ENCODE measurements at regions not wholly inside any gene's neighbourhood (a gene's known extent, or its start where the extent isn't known, plus 50 kb on each side); places are given as distances from the start of the nearest gene placed in this dataset.

DNA sequence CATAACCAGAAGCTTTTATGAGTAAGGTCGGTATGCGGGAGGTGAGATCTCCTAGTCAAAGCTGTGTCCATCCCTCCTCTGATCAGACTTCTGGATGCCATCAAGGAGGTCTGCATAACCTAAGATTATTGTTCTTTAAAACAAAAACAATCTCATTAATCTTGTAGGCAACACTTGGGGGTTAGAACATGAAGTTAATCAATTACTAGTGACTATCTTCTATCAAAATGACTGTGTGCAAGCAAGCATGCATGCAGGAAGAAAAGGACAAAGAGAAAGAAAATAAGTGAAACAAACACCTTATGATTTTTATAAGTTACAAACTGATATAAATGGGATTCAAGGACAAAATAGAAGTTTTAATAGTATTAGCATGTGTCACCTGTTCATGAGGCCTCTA is 2435.9 kb upstream of the PCDH20 start:
- H3K27ac Mint-ChIP-seq: no peak overlapping the region
- TF ChIP-seq, protein P1, sequence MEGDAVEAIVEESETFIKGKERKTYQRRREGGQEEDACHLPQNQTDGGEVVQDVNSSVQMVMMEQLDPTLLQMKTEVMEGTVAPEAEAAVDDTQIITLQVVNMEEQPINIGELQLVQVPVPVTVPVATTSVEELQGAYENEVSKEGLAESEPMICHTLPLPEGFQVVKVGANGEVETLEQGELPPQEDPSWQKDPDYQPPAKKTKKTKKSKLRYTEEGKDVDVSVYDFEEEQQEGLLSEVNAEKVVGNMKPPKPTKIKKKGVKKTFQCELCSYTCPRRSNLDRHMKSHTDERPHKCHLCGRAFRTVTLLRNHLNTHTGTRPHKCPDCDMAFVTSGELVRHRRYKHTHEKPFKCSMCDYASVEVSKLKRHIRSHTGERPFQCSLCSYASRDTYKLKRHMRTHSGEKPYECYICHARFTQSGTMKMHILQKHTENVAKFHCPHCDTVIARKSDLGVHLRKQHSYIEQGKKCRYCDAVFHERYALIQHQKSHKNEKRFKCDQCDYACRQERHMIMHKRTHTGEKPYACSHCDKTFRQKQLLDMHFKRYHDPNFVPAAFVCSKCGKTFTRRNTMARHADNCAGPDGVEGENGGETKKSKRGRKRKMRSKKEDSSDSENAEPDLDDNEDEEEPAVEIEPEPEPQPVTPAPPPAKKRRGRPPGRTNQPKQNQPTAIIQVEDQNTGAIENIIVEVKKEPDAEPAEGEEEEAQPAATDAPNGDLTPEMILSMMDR (IDR thresholded peaks at IDR 0.05): no peak
- no peaks in the 10 kb centered on the region for H3K4me1 Mint-ChIP-seq (ENCODE audit: low read depth)
- no peak for ATAC-seq (ENCODE audit: poor library complexity)
- Histone ChIP-seq H3K9me3 (ENCODE audit: control insufficient read depth in 1 of 2, insufficient read depth in 1 of 2, low read length in 2 of 2) (no peaks in the 10 kb centered on the region), H3K4me3 (ENCODE audit: low read length) (no peak overlapping the region), H3K27me3 (ENCODE audit: control insufficient read depth in 1 of 2, insufficient read depth in 2 of 2, low read length in 2 of 2) (no peaks in the 10 kb centered on the region), H3K4me1 (ENCODE audit: insufficient read depth, low read length) (no peaks in the 10 kb centered on the region), H3K36me3 (ENCODE audit: insufficient read depth, low read length) (no peaks in the 10 kb centered on the region), H3K27ac (ENCODE audit: low read depth in 1 of 2, low read length in 2 of 2) (no peak overlapping the region)
- no peaks in the 10 kb centered on the region for H3K36me3 Mint-ChIP-seq (ENCODE audit: low read depth)
- ChIA-PET POLR2A (no interaction called here), CTCF (no interaction called here)
- intact Hi-C loops (cut with DNase I, micrococcal nuclease): no loop called here
- no peaks in the 10 kb centered on the region for H3K27me3 Mint-ChIP-seq
- no peaks in the 10 kb centered on the region for H3K9me3 Mint-ChIP-seq
- H3K4me3 Mint-ChIP-seq: no peak overlapping the region
- no peak for DNase-seq

DNA sequence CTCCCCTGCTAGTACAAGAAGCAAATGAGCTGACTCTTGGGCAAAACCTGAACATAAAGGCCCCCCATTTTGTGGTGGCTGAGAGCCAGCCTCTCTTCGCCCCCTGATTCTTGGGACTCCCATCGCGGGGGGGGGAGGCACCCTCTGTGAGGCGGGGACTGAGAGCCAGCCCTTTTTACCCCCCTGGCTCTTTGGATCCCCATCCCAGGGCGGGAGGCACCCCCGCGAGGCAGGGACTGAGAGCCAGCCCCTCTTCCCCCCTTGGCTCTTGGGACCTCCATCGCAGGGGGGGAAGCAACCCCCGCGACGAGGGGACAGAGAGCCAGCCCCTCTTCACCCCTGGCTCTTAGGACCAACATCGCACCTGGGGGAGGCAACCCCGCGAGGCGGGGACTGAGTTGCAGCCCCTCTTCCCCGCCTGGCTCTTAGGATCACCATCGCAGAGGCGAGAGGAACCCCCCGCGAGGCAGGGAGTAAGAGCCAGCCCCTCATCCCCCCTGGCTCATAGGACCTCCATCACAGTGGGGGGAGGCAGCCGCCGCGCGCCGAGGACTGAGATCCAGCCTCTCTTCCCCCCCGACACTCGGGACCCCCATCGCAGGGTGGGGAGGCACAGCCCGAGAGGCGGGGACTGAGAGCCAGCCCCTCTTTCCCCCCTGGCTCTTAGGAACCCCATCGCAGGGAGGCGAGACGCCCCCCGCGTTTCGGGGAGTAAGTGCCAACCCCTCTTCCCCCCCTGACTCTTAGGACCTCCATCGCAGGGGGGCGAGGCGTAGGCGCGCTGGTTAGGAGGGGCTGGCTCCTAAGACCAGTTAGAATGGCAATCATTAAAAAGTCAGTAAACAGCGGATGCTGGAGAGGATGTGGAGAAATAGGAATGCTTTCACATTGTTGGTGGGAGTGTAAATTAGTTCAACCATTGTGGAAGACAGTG is 2428.4 kb upstream of the PCDH20 start:
- CTCF ChIA-PET: no interaction called here
- Histone ChIP-seq H3K4me1 (ENCODE audit: insufficient read depth, low read length) (no peaks in the 10 kb centered on the region), H3K36me3 (ENCODE audit: insufficient read depth, low read length) (no peaks in the 10 kb centered on the region), H3K4me3 (ENCODE audit: low read length) (no peak overlapping the region), H3K27me3 (ENCODE audit: control insufficient read depth in 1 of 2, insufficient read depth in 2 of 2, low read length in 2 of 2) (no peaks in the 10 kb centered on the region), H3K9me3 (ENCODE audit: control insufficient read depth in 1 of 2, insufficient read depth in 1 of 2, low read length in 2 of 2) (peaks cover 0 to 41% of the 10 kb centered on the region in 2 experiments), H3K27ac (ENCODE audit: low read depth in 1 of 2, low read length in 2 of 2) (no peak overlapping the region)
- no peaks in the 10 kb centered on the region for H3K27me3 Mint-ChIP-seq
- no peak for ATAC-seq (ENCODE audit: poor library complexity)
- DNase-seq: no peak
- no peak overlapping the region for H3K4me3 Mint-ChIP-seq
- TF ChIP-seq, protein P1 (IDR thresholded peaks at IDR 0.05): no peak
- H3K4me1 Mint-ChIP-seq (ENCODE audit: low read depth): no peaks in the 10 kb centered on the region
- peaks cover 4% of the 10 kb centered on the region for H3K9me3 Mint-ChIP-seq
- POLR2A ChIA-PET: no interaction called here
- H3K36me3 Mint-ChIP-seq (ENCODE audit: low read depth): no peaks in the 10 kb centered on the region
- intact Hi-C loops (cut with DNase I, micrococcal nuclease): no loop called here
- H3K27ac Mint-ChIP-seq: no peak overlapping the region

DNA sequence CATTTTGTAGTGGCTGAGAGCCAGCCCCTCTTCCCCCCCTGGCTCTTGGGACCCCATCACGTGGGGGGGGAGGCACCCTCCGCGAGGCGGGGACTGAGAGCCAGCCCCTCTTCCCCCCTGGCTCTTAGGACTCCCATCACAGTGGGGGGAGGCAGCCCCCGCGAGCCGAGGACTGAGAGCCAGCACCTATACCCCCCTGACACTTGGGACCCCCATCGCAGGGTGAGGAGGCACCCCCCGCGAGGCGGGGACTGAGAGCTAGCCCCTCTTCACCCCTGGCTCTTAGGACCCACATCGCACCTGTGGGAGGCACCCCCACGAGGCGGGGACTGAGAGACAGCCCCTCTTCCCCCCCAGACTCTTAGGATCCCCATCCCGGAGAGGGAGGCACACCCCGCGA is 2426.5 kb upstream of the PCDH20 start:
- no peaks in the 10 kb centered on the region for H3K27me3 Mint-ChIP-seq

More for the DNA sequence above, 2426.5 kb upstream of the PCDH20 start:
- H3K27ac ChIP-seq (ENCODE audit: low read depth in 1 of 2, low read length in 2 of 2): no peak overlapping the region
- ChIA-PET POLR2A (no interaction called here), CTCF (no interaction called here)
- H3K4me1 Mint-ChIP-seq (ENCODE audit: low read depth): no peaks in the 10 kb centered on the region
- H3K9me3 ChIP-seq (ENCODE audit: control insufficient read depth in 1 of 2, insufficient read depth in 1 of 2, low read length in 2 of 2): peaks cover 0 to 59% of the 10 kb centered on the region in 2 experiments
- DNase-seq (no peak), ATAC-seq (ENCODE audit: poor library complexity) (no peak)
- H3K4me3 ChIP-seq (ENCODE audit: low read length): no peak overlapping the region
- TF ChIP-seq, protein P1 (IDR thresholded peaks at IDR 0.05): no peak
- H3K4me3 Mint-ChIP-seq: no peak overlapping the region
- H3K4me1 ChIP-seq (ENCODE audit: insufficient read depth, low read length): no peaks in the 10 kb centered on the region
- H3K9me3 Mint-ChIP-seq: peaks cover 4% of the 10 kb centered on the region
- H3K27ac Mint-ChIP-seq: no peak overlapping the region
- H3K36me3 Mint-ChIP-seq (ENCODE audit: low read depth): no peaks in the 10 kb centered on the region
- H3K27me3 ChIP-seq (ENCODE audit: control insufficient read depth in 1 of 2, insufficient read depth in 2 of 2, low read length in 2 of 2): no peaks in the 10 kb centered on the region
- no peaks in the 10 kb centered on the region for H3K36me3 ChIP-seq (ENCODE audit: insufficient read depth, low read length)
- intact Hi-C loops (cut with DNase I, micrococcal nuclease): no loop called here
